HepG2 (cell line): ENCODE measurements at regions not wholly inside any gene's neighbourhood (a gene's known extent, or its start where the extent isn't known, plus 50 kb on each side); places are given as distances from the start of the nearest gene placed in this dataset.

Experiments
- ATAC-seq: fragments of 200-7000 bp; cut with Tn5 transposase; 3 replicates; pipeline ENCODE4 v1.9.1; 2020; ENCODE audit warnings: mild to moderate bottlenecking, moderate library complexity
- BruUV-seq: library from RNA; stranded (reverse); fragments of 400-500 nt; replicated peaks from 2 replicates; lab custom pipeline; 2021; lab: Mats Ljungman, UMichigan
- CTCF ChIA-PET: fragments of 300-600 bp; formaldehyde crosslinking; extraction: SDS; loops from one replicate; lab custom pipeline; 2021; ENCODE audit warnings: low total read pairs, inconsistent platforms, low intra/inter-chr PET ratio; lab: Yijun Ruan, JAX
- POLR2A ChIA-PET: fragments of 350-600 bp; sonication (Branson Sonifier 250); formaldehyde crosslinking; loops from one replicate; lab custom pipeline; 2020; ENCODE audit warnings: antibody characterized with exemption, inconsistent platforms; lab: Yijun Ruan, JAX
- DNase-seq: peaks from one replicate; pipeline ENCODE4 v3.0.0-alpha.2; 2015; ENCODE audit warnings: low spot score
- FAIRE-seq: peaks from 3 replicates; lab custom pipeline; 2011; peaks lifted over from hg19 to GRCh38; lab: Jason Lieb, UNC
- H2AFZ ChIP-seq: one replicate; pipeline ENCODE4 v1.6.1; 2011; ENCODE audit warnings: low read length, inconsistent platforms
- H3K27ac ChIP-seq: fragments of 300-600 bp; 3 replicates; pipeline ENCODE4 v1.8.0; 2011; ENCODE audit warnings: mixed run types, mild to moderate bottlenecking, mixed read lengths, low read length, inconsistent platforms; ENCODE audit not compliant: insufficient read depth; ENCODE audit errors: extremely low read length
- H3K27me3 ChIP-seq, 2 experiments: fragments of 200-600 bp in 1 of 2; 2 replicates in 1 of 2; 3 replicates in 1 of 2; pipeline versions ENCODE4 v1.6.0 to v1.8.0; 2011; ENCODE audit warnings: low read length in 2 of 2, mild to moderate bottlenecking in 2 of 2, moderate library complexity in 2 of 2, inconsistent platforms in 1 of 2; ENCODE audit not compliant: insufficient read depth in 2 of 2, control insufficient read depth in 1 of 2
- H3K36me3 ChIP-seq, 2 experiments: fragments of 200-600 bp in 1 of 2; replicated peaks in 1 of 2; 2 replicates in 1 of 2; 3 replicates in 1 of 2; pipeline versions ENCODE4 v1.5.1 to v1.8.0; 2011; ENCODE audit warnings: low read length in 2 of 2, inconsistent platforms in 1 of 2; ENCODE audit not compliant: insufficient read depth in 2 of 2, control insufficient read depth in 1 of 2
- H3K4me1 ChIP-seq: 2 replicates; pipeline ENCODE4 v1.5.1; 2012; ENCODE audit warnings: low read length, inconsistent platforms; ENCODE audit not compliant: insufficient read depth
- H3K4me2 ChIP-seq: 2 replicates; pipeline ENCODE4 v1.6.0; 2011; ENCODE audit warnings: low read depth, low read length, inconsistent platforms
- H3K4me3 ChIP-seq, 3 experiments: fragments of 200-600 bp in 1 of 3; sonication (generic), shearing (Covaris generic) in 1 of 3; replicated peaks in 1 of 3; 2 replicates each; pipeline ENCODE4 v1.5.1; 2011 to 2016; ENCODE audit warnings: low read length in 3 of 3, inconsistent platforms in 2 of 3, low read depth in 2 of 3, mild to moderate bottlenecking in 2 of 3, control low read depth in 1 of 3, mixed read lengths in 1 of 3; ENCODE audit not compliant: insufficient read depth in 1 of 3
- H3K79me2 ChIP-seq: one replicate; pipeline ENCODE4 v1.6.1; 2011; ENCODE audit warnings: low read length, inconsistent platforms; ENCODE audit not compliant: insufficient read depth
- H3K9ac ChIP-seq: 2 replicates; pipeline ENCODE4 v1.6.0; 2011; ENCODE audit warnings: mild to moderate bottlenecking, low read depth, low read length, inconsistent platforms; ENCODE audit not compliant: insufficient read depth
- H3K9me3 ChIP-seq: 2 replicates; pipeline ENCODE4 v1.5.1; 2012; ENCODE audit warnings: mild to moderate bottlenecking, low read length
- H4K20me1 ChIP-seq: 2 replicates; pipeline ENCODE4 v1.6.0; 2011; ENCODE audit warnings: inconsistent platforms, mild to moderate bottlenecking, low read length, moderate library complexity; ENCODE audit not compliant: insufficient read depth
- ATM ChIP-seq: fragments of 450-650 bp; IDR thresholded peaks from 2 replicates; pipeline ENCODE4 v1.7.1; 2017; ENCODE audit warnings: mild to moderate bottlenecking, borderline replicate concordance
- FLYWCH1 ChIP-seq: sonication (generic); formaldehyde crosslinking; IDR thresholded peaks from 2 replicates; pipeline ENCODE4 v1.8.1; 2023; ENCODE audit warnings: mild to moderate bottlenecking, missing genetic modification reagents
- ISX ChIP-seq: sonication (generic); formaldehyde crosslinking; conservative IDR thresholded peaks from 2 replicates; pipeline ENCODE4 v1.5.0; 2020; ENCODE audit warnings: missing genetic modification reagents
- KDM3A ChIP-seq: IDR thresholded peaks from 2 replicates; pipeline ENCODE4 v1.6.1; 2018; ENCODE audit warnings: low read depth, missing compliant biosample characterization
- KLF12 ChIP-seq: sonication (generic); formaldehyde crosslinking; IDR thresholded peaks from 2 replicates; pipeline ENCODE4 v1.4.0; 2020; ENCODE audit warnings: missing genetic modification reagents, borderline replicate concordance
- MTF2 ChIP-seq: sonication (generic); formaldehyde crosslinking; IDR thresholded peaks from 2 replicates; pipeline ENCODE4 v1.5.0; 2020; ENCODE audit warnings: missing genetic modification reagents, borderline replicate concordance
- NCOR1 ChIP-seq: fragments of 200-600 bp; sonication (generic); IDR thresholded peaks from 2 replicates; pipeline ENCODE4 v1.7.0; 2017; ENCODE audit warnings: antibody characterized with exemption, low read length, borderline replicate concordance
- PRDM4 ChIP-seq: sonication (generic); formaldehyde crosslinking; IDR thresholded peaks from 2 replicates; pipeline ENCODE4 v1.9.0; 2021; ENCODE audit warnings: missing genetic modification reagents, borderline replicate concordance
- TEAD2 ChIP-seq: sonication (generic); formaldehyde crosslinking; IDR thresholded peaks from 2 replicates; pipeline ENCODE4 v1.9.0; 2021; ENCODE audit warnings: missing genetic modification reagents
- ZFP1 ChIP-seq: IDR thresholded peaks from 2 replicates; pipeline ENCODE4 v1.6.1; 2016
- ZFP36L1 ChIP-seq: sonication (generic); formaldehyde crosslinking; IDR thresholded peaks from 2 replicates; pipeline ENCODE4 v1.8.0; 2022; ENCODE audit warnings: mild to moderate bottlenecking, missing genetic modification reagents, moderate library complexity
- ZNF333 ChIP-seq: sonication (generic); formaldehyde crosslinking; IDR thresholded peaks from 2 replicates; pipeline ENCODE4 v1.4.0; 2020; ENCODE audit warnings: mild to moderate bottlenecking, missing genetic modification reagents, borderline replicate concordance
- WGBS: methylation state at CpG from one replicate; pipeline ENCODE4 v1.1.6; 2017; ENCODE audit warnings: low lambda C conversion rate; 5-methylcytosine and 5-hydroxymethylcytosine counted together
- in situ Hi-C: cut with HindIII; loops from 2 replicates; pipeline ENCODE4 v1.10.0; 2017; ENCODE audit warnings: low pct_unique_long_range_greater_than_20kb; ENCODE audit not compliant: extremely low pct_ligation_motif_present
- intact Hi-C: fragments of 100-400 bp; cut with micrococcal nuclease; formaldehyde crosslinking; loops from one replicate; pipeline ENCODE4 v1.10.0; 2022; ENCODE audit not compliant: unreplicated experiment

- H2AFZ ChIP-seq = no peak overlapping the region
- ChIA-PET POLR2A (no interaction called here), CTCF (no interaction called here)
- H3K27ac ChIP-seq = no peak overlapping the region
- 6% methylated on average over 6 of the region's 6 CpGs for WGBS
- ATAC-seq (no peak), DNase-seq (no peak), FAIRE-seq (no peak)
- H3K79me2 ChIP-seq = no peaks in the 10 kb centered on the region
- H3K9ac ChIP-seq = no peak overlapping the region
- no TSS peak for BruUV-seq
- H3K36me3 ChIP-seq = no peaks in the 10 kb centered on the region
- no peak for TF ChIP-seq ZFP36L1
- TF ChIP-seq ATM = no peak
- TF ChIP-seq KDM3A = no peak
- no peak for TF ChIP-seq PRDM4 (CRISPR knock-in tag)
- TF ChIP-seq NCOR1 = no peak
- TF ChIP-seq ZFP1 = no peak
- TF ChIP-seq ISX (CRISPR knock-in tag) = no peak
- no peak for TF ChIP-seq MTF2 (CRISPR knock-in tag)
- no peak for TF ChIP-seq TEAD2 (CRISPR knock-in tag)
- no peak for TF ChIP-seq ZNF333 (CRISPR knock-in tag)
- no peak for TF ChIP-seq FLYWCH1 (CRISPR knock-in tag)
- no peak for TF ChIP-seq KLF12 (CRISPR knock-in tag)
- in situ Hi-C loops = no loop called here
- no peaks in the 10 kb centered on the region for H4K20me1 ChIP-seq
- H3K4me2 ChIP-seq = no peak overlapping the region
- peaks cover 71% of the 10 kb centered on the region for H3K9me3 ChIP-seq
- H3K4me3 ChIP-seq = no peak overlapping the region
- intact Hi-C loops = no loop called here
- H3K4me1 ChIP-seq = no peaks in the 10 kb centered on the region
- H3K27me3 ChIP-seq = no peaks in the 10 kb centered on the region
These were observed 100.2 kb upstream of the SORCS1 start for GRCh38 chr10:107264742-107265141.
